H1 (cell line): ENCODE measurements at regions not wholly inside any gene's neighbourhood (a gene's known extent, or its start where the extent isn't known, plus 50 kb on each side); places are given as distances from the start of the nearest gene placed in this dataset.

Source experiments
- CTCF ChIA-PET: fragments of 300-600 bp; sonication (Branson Sonifier 250); formaldehyde crosslinking; loops from one replicate; lab custom pipeline; 2021; ENCODE audit not compliant: partially characterized antibody; lab: Charles Lee
- POLR2A ChIA-PET: fragments of 300-600 bp; sonication (Branson Sonifier 250); formaldehyde crosslinking; loops from one replicate; lab custom pipeline; 2021; ENCODE audit warnings: inconsistent platforms; ENCODE audit not compliant: partially characterized antibody; lab: Charles Lee
- DNase-seq, 2 experiments: peaks; one replicate each; pipeline versions ENCODE4 v3.0.0 to v3.0.0-alpha.2; 2010 to 2022; ENCODE audit warnings: low spot score in 2 of 2, low read depth in 1 of 2, mixed read lengths in 1 of 2
- FAIRE-seq: peaks from 2 replicates; lab custom pipeline; 2011; peaks lifted over from hg19 to GRCh38; lab: Jason Lieb, UNC
- H2AFZ ChIP-seq: 2 replicates; pipeline ENCODE4 v1.8.1; 2012; ENCODE audit warnings: low read length, inconsistent platforms
- H2AK5ac ChIP-seq: 2 replicates; pipeline ENCODE4 v1.6.1; 2013; ENCODE audit warnings: low read depth, low read length
- H2BK120ac ChIP-seq: replicated peaks from 2 replicates; pipeline ENCODE3; 2013; ENCODE audit warnings: low read depth, low read length, inconsistent platforms
- H2BK12ac ChIP-seq: 2 replicates; pipeline ENCODE4 v1.6.1; 2013; ENCODE audit warnings: low read depth, low read length
- H2BK15ac ChIP-seq: 2 replicates; pipeline ENCODE4 v1.6.1; 2013; ENCODE audit warnings: low read length
- H2BK20ac ChIP-seq: 2 replicates; pipeline ENCODE4 v1.6.1; 2013; ENCODE audit warnings: low read length
- H2BK5ac ChIP-seq: 2 replicates; pipeline ENCODE4 v1.6.1; 2013; ENCODE audit warnings: low read depth, low read length
- H3K14ac ChIP-seq: 2 replicates; pipeline ENCODE4 v1.6.1; 2013; ENCODE audit warnings: inconsistent platforms; ENCODE audit not compliant: insufficient read length
- H3K18ac ChIP-seq: 2 replicates; pipeline ENCODE4 v1.6.1; 2013; ENCODE audit warnings: low read length; ENCODE audit errors: extremely low read depth
- H3K23ac ChIP-seq: 2 replicates; pipeline ENCODE4 v1.6.1; 2013; ENCODE audit warnings: inconsistent platforms; ENCODE audit not compliant: insufficient read length
- H3K23me2 ChIP-seq: 2 replicates; pipeline ENCODE4 v1.6.1; 2013; ENCODE audit warnings: low read depth, low read length
- H3K27ac ChIP-seq: 2 replicates; pipeline ENCODE4 v1.6.1; 2011; ENCODE audit warnings: low read depth, low read length, inconsistent platforms
- H3K27me3 ChIP-seq, 4 experiments: replicated peaks in 1 of 4; 1 replicate in 1 of 4; 2 replicates in 3 of 4; pipeline versions ENCODE4 v1.6.1 to v1.8.1; 2011 to 2013; ENCODE audit warnings: low read length in 3 of 4, mild to moderate bottlenecking in 3 of 4, inconsistent platforms in 2 of 4, mixed read lengths in 2 of 4, moderate library complexity in 1 of 4; ENCODE audit not compliant: control insufficient read depth in 3 of 4, insufficient read depth in 3 of 4; ENCODE audit errors: extremely low read depth in 1 of 4
- H3K36me3 ChIP-seq, 4 experiments: 2 replicates each; pipeline versions ENCODE4 v1.6.1 to v1.8.1; 2011 to 2013; ENCODE audit warnings: mild to moderate bottlenecking in 4 of 4, low read length in 3 of 4, moderate library complexity in 2 of 4, control low read depth in 1 of 4, inconsistent platforms in 1 of 4; ENCODE audit not compliant: insufficient read depth in 4 of 4, control insufficient read depth in 2 of 4
- H3K4ac ChIP-seq: replicated peaks from 2 replicates; pipeline ENCODE3; 2013; ENCODE audit warnings: low read length, low read depth, mixed read lengths, inconsistent platforms; ENCODE audit not compliant: insufficient read length
- H3K4me1 ChIP-seq, 4 experiments: replicated peaks in 1 of 4; 1 replicate in 1 of 4; 2 replicates in 3 of 4; pipeline versions ENCODE4 v1.6.1 to v1.8.1; 2011 to 2013; ENCODE audit warnings: low read length in 3 of 4, inconsistent platforms in 2 of 4, mixed read lengths in 1 of 4; ENCODE audit not compliant: insufficient read depth in 4 of 4, control insufficient read depth in 3 of 4
- H3K4me2 ChIP-seq, 2 experiments: 2 replicates each; pipeline versions ENCODE4 v1.6.1 to v1.8.1; 2011 to 2013; ENCODE audit warnings: low read depth in 2 of 2, low read length in 2 of 2, control low read depth in 1 of 2, inconsistent platforms in 1 of 2, mild to moderate bottlenecking in 1 of 2; ENCODE audit not compliant: insufficient read depth in 1 of 2
- H3K4me3 ChIP-seq, 4 experiments: fragments of 200-600, 300-600 bp in 1 of 4; sonication (generic), shearing (Covaris generic), sonication (Bioruptor Twin) in 1 of 4; 2 replicates each; pipeline versions ENCODE4 v1.5.1 to v1.8.1; 2011 to 2016; ENCODE audit warnings: low read length in 4 of 4, low read depth in 3 of 4, control low read depth in 2 of 4, inconsistent platforms in 2 of 4, mild to moderate bottlenecking in 2 of 4, mixed read lengths in 1 of 4, moderate library complexity in 1 of 4; ENCODE audit not compliant: insufficient read depth in 2 of 4; ENCODE audit errors: extremely low read depth in 1 of 4
- H3K56ac ChIP-seq: replicated peaks from 2 replicates; pipeline ENCODE3; 2013; ENCODE audit warnings: low read depth, mild to moderate bottlenecking, mixed read lengths, low read length, inconsistent platforms; ENCODE audit not compliant: insufficient read length
- H3K79me1 ChIP-seq: 2 replicates; pipeline ENCODE4 v1.6.1; 2013; ENCODE audit warnings: low read depth, low read length, control low read depth
- H3K79me2 ChIP-seq, 2 experiments: 2 replicates each; pipeline versions ENCODE4 v1.6.1 to v1.8.1; 2012 to 2013; ENCODE audit warnings: low read length in 2 of 2, mild to moderate bottlenecking in 2 of 2, inconsistent platforms in 1 of 2; ENCODE audit not compliant: insufficient read depth in 2 of 2, control insufficient read depth in 1 of 2
- H3K9ac ChIP-seq, 4 experiments: replicated peaks in 1 of 4; 1 replicate in 1 of 4; 2 replicates in 3 of 4; pipeline versions ENCODE4 v1.6.1 to v1.8.1; 2011 to 2013; ENCODE audit warnings: low read depth in 3 of 4, low read length in 3 of 4, control low read depth in 2 of 4, mild to moderate bottlenecking in 2 of 4, moderate library complexity in 2 of 4, inconsistent platforms in 1 of 4; ENCODE audit errors: extremely low read depth in 1 of 4
- H3K9me3 ChIP-seq, 2 experiments: 2 replicates each; pipeline versions ENCODE4 v1.6.1 to v1.8.1; 2012 to 2013; ENCODE audit warnings: mild to moderate bottlenecking in 2 of 2, moderate library complexity in 2 of 2, control low read depth in 1 of 2, inconsistent platforms in 1 of 2, low read depth in 1 of 2, low read length in 1 of 2, mixed read lengths in 1 of 2; ENCODE audit not compliant: insufficient read depth in 2 of 2
- H4K20me1 ChIP-seq, 2 experiments: replicated peaks in 1 of 2; 2 replicates each; pipeline versions ENCODE3 to v1.8.1; 2011 to 2013; ENCODE audit warnings: inconsistent platforms in 2 of 2, low read length in 2 of 2, mild to moderate bottlenecking in 1 of 2; ENCODE audit not compliant: insufficient read depth in 2 of 2, control insufficient read depth in 1 of 2
- H4K5ac ChIP-seq: 2 replicates; pipeline ENCODE4 v1.6.1; 2013; ENCODE audit warnings: low read length, low read depth, mixed read lengths, inconsistent platforms; ENCODE audit not compliant: insufficient read length
- H4K8ac ChIP-seq: 2 replicates; pipeline ENCODE4 v1.8.0; 2013; ENCODE audit warnings: mild to moderate bottlenecking, moderate library complexity, low read length, inconsistent platforms; ENCODE audit not compliant: insufficient read depth; ENCODE audit errors: extremely low read depth
- H4K91ac ChIP-seq: replicated peaks from 2 replicates; pipeline ENCODE3; 2013; ENCODE audit warnings: low read length, mixed read lengths, inconsistent platforms; ENCODE audit not compliant: insufficient read length
- JUND ChIP-seq: IDR thresholded peaks from 2 replicates; pipeline ENCODE4 v1.6.1; 2011; ENCODE audit warnings: mild to moderate bottlenecking, improper control_type of control experiment, low read length
- POU5F1 ChIP-seq: IDR thresholded peaks from 2 replicates; pipeline ENCODE4 v1.6.1; 2011; ENCODE audit warnings: low read depth, mild to moderate bottlenecking, low read length, moderate library complexity
- SIRT6 ChIP-seq: IDR thresholded peaks from one replicate; pipeline ENCODE4 v1.7.1; 2012; ENCODE audit warnings: low read length, inconsistent platforms
- TAF7 ChIP-seq: optimal IDR thresholded peaks from 2 replicates; pipeline ENCODE3; 2011; ENCODE audit warnings: low read depth, mild to moderate bottlenecking, inconsistent platforms, low read length, moderate library complexity, borderline replicate concordance
- WGBS, 2 experiments: shearing (Covaris generic) in 1 of 2; methylation state at CpG; one replicate each; pipeline versions ENCODE4 v1.1.6 to v1.1.7; 2013 to 2015; ENCODE audit warnings: low lambda C conversion rate in 2 of 2, mixed read lengths in 2 of 2, inconsistent platforms in 1 of 2, low coverage in 1 of 2, missing lambda C conversion rate in 1 of 2; ENCODE audit not compliant: insufficient replicate concordance in 2 of 2, insufficient coverage in 1 of 2, insufficient read length in 1 of 2; ENCODE audit errors: extremely low coverage in 1 of 2, missing lambda C conversion rate in 1 of 2; 5-methylcytosine and 5-hydroxymethylcytosine counted together

- Histone ChIP-seq H3K79me1 (no peaks in the 10 kb centered on the region), H3K23ac (no peak overlapping the region), H2AK5ac (no peak overlapping the region), H4K8ac (no peak overlapping the region), H2BK20ac (no peak overlapping the region), H3K27me3 (peaks cover 0 to 2% (median 0%) of the 10 kb centered on the region in 4 experiments; a peak in 1 of 7 replicates), H3K36me3 (no peaks in the 10 kb centered on the region), H4K5ac (no peak overlapping the region), H3K4ac (no peak overlapping the region), H2BK5ac (no peak overlapping the region), H3K79me2 (no peaks in the 10 kb centered on the region), H2AFZ (no peak overlapping the region), H3K4me1 (peaks cover 0 to 2% (median under 1%) of the 10 kb centered on the region in 4 experiments; a peak in 2 of 7 replicates), H3K9me3 (no peaks in the 10 kb centered on the region), H3K4me3 (no peak overlapping the region), H2BK120ac (no peak overlapping the region), H3K27ac (no peak overlapping the region), H3K9ac (no peak overlapping the region), H4K20me1 (no peaks in the 10 kb centered on the region), H2BK15ac (no peak overlapping the region), H3K56ac (no peak overlapping the region), H2BK12ac (no peak overlapping the region), H3K18ac (no peak overlapping the region), H3K23me2 (no peaks in the 10 kb centered on the region; the same call in 1 of the 2 replicates), H3K14ac (no peak overlapping the region), H3K4me2 (no peak overlapping the region), H4K91ac (no peak overlapping the region)
- no peak for TF ChIP-seq SIRT6
- TF ChIP-seq JUND: no peak
- TF ChIP-seq TAF7: no peak
- TF ChIP-seq POU5F1: no peak
- CTCF ChIA-PET: no interaction called here
- FAIRE-seq: no peak
- POLR2A ChIA-PET: no interaction called here
- no peak for DNase-seq
- WGBS, 2 experiments: 89% methylated on average over 3 of the region's 3 CpGs; no CpG with 5 or more reads in 1 of the 2 experiments
Observed at GRCh38 chr3:176578316-176578715, 619.0 kb downstream of the TBL1XR1 start.
